OCI-LY7 (cell line): ENCODE measurements at regions not wholly inside any gene's neighbourhood (a gene's known extent, or its start where the extent isn't known, plus 50 kb on each side); places are given as distances from the start of the nearest gene placed in this dataset.

Experiments
- BruUV-seq: library from RNA; stranded (reverse); fragments of 400-500 nt; replicated peaks from 2 replicates; lab custom pipeline; 2021; lab: Mats Ljungman, UMichigan
- CTCF ChIA-PET: fragments of 300-600 bp; sonication (Branson Sonifier 250); formaldehyde crosslinking; loops from one replicate; lab custom pipeline; 2022; ENCODE audit warnings: antibody characterized with exemption; ENCODE audit not compliant: unreplicated experiment; lab: Charles Lee
- POLR2A ChIA-PET: fragments of 300-600 bp; sonication (Branson Sonifier 250); formaldehyde crosslinking; loops from one replicate; lab custom pipeline; 2022; ENCODE audit warnings: antibody characterized with exemption; lab: Charles Lee
- DNase-seq: peaks from one replicate; pipeline ENCODE4 v3.0.0-alpha.2; 2015; ENCODE audit warnings: low spot score
- H2AFZ ChIP-seq: fragments of 200-600 bp; sonication (generic), shearing (Covaris generic); 2 replicates; pipeline ENCODE4 v1.6.1; 2014; ENCODE audit warnings: mild to moderate bottlenecking, antibody characterized with exemption, low read length, moderate library complexity
- H3K27ac ChIP-seq: fragments of 200-600 bp; sonication (generic); 2 replicates; pipeline ENCODE4 v1.5.1; 2014; ENCODE audit warnings: mixed run types, low read depth, mild to moderate bottlenecking, moderate library complexity, low read length, inconsistent platforms; ENCODE audit not compliant: poor library complexity, severe bottlenecking
- H3K36me3 ChIP-seq: fragments of 200-600 bp; sonication (generic); 2 replicates; pipeline ENCODE4 v1.6.1; 2014; ENCODE audit warnings: mild to moderate bottlenecking, antibody characterized with exemption, low read length, moderate library complexity, mixed read lengths; ENCODE audit not compliant: insufficient read depth
- H3K4me1 ChIP-seq: fragments of 200-600 bp; sonication (generic); 2 replicates; pipeline ENCODE4 v1.5.1; 2014; ENCODE audit warnings: mild to moderate bottlenecking, low read length; ENCODE audit not compliant: insufficient read depth, poor library complexity, severe bottlenecking
- H3K4me2 ChIP-seq: fragments of 200-600 bp; sonication (generic); 2 replicates; pipeline ENCODE4 v1.6.1; 2014; ENCODE audit warnings: mild to moderate bottlenecking, low read length
- H3K4me3 ChIP-seq: fragments of 200-600 bp; sonication (generic); 2 replicates; pipeline ENCODE4 v1.5.1; 2014; ENCODE audit warnings: mild to moderate bottlenecking, low read depth, low read length; ENCODE audit not compliant: poor library complexity, severe bottlenecking
- H3K79me2 ChIP-seq: fragments of 200-600 bp; sonication (generic); 2 replicates; pipeline ENCODE4 v1.6.1; 2016; ENCODE audit warnings: low read depth, mild to moderate bottlenecking, low read length, moderate library complexity, mixed read lengths; ENCODE audit not compliant: insufficient read depth
- H3K9me2 ChIP-seq: fragments of 200-600 bp; sonication (generic); 2 replicates; pipeline ENCODE4 v1.6.1; 2016; ENCODE audit warnings: mild to moderate bottlenecking, low read length, mixed read lengths; ENCODE audit not compliant: insufficient read depth
- H3K9me3 ChIP-seq: fragments of 200-600 bp; sonication (generic); 2 replicates; pipeline ENCODE4 v1.6.1; 2014; ENCODE audit warnings: mild to moderate bottlenecking, mixed run types, low read length, mixed read lengths
- H4K20me1 ChIP-seq: fragments of 200-600 bp; sonication (generic); 2 replicates; pipeline ENCODE4 v1.6.1; 2014; ENCODE audit warnings: mild to moderate bottlenecking, antibody characterized with exemption, low read length, moderate library complexity, mixed read lengths; ENCODE audit not compliant: insufficient read depth
- CTCF ChIP-seq: fragments of 200-600 bp; sonication (generic); conservative IDR thresholded peaks from 2 replicates; pipeline ENCODE4 v1.5.1; 2014; ENCODE audit warnings: mild to moderate bottlenecking, antibody characterized with exemption, low read length, moderate library complexity, mixed read lengths
- EZH2phosphoT487 ChIP-seq: fragments of 200-600 bp; sonication (generic); IDR thresholded peaks from 2 replicates; pipeline ENCODE4 v1.6.1; 2018; ENCODE audit warnings: low read depth, borderline replicate concordance, mild to moderate bottlenecking, mixed run types, antibody characterized with exemption, low read length, moderate library complexity, mixed read lengths
- intact Hi-C: fragments of 100-400 bp; cut with micrococcal nuclease; formaldehyde crosslinking; loops from one replicate; pipeline ENCODE4 v1.10.0; 2022; ENCODE audit not compliant: unreplicated experiment

DNA sequence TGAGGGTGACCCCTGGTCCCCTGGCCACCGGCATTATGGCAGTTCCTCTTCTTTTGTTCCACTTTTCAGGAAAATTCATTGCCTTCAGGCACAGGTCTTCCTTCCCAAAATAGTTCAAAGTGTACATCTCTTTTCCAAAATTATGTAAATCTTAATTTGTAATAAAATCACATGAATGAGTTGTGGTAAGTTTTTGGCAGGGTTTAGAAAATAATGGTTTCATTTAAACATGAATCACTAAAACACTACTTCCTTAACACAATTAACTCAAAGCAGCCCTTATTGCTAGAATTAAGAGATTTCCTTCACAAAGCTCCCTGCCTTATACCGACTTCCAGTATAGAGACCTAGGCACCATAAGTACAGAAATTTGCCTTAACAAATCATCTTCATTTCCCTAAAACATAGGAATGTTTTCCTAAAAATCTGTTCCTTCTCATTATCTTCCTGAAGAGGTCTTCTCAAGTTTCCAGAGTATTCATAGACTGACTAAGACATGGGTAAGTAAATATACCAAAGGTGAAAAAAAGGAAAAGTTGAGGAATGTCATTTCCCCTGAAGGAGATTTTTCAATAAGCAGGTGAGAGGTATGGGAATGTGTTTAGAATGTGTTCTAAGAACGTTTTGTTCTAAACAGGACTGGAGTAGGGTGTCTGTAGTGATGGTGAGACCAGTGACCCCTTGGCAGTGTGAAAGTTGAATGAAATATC lies 148.2 kb upstream of the CITED2 start:
- Histone ChIP-seq H3K79me2 (no peaks in the 10 kb centered on the region), H3K4me1 (no peaks in the 10 kb centered on the region), H3K4me2 (no peak overlapping the region), H3K4me3 (no peak overlapping the region), H4K20me1 (no peaks in the 10 kb centered on the region), H3K9me3 (no peaks in the 10 kb centered on the region), H3K9me2 (no peaks in the 10 kb centered on the region), H3K27ac (no peak overlapping the region), H3K36me3 (no peaks in the 10 kb centered on the region), H2AFZ (no peak overlapping the region)
- ChIA-PET POLR2A (interaction anchor here (0.6 kb wide), 1 partner anchor 276 kb away, joined by 5 read pairs; no protein-coding TSS in a partner anchor), CTCF (no interaction called here)
- intact Hi-C loops = no loop called here
- no peak for DNase-seq
- TF ChIP-seq EZH2phosphoT487 (no peak), CTCF (no peak)
- no TSS peak for BruUV-seq

DNA sequence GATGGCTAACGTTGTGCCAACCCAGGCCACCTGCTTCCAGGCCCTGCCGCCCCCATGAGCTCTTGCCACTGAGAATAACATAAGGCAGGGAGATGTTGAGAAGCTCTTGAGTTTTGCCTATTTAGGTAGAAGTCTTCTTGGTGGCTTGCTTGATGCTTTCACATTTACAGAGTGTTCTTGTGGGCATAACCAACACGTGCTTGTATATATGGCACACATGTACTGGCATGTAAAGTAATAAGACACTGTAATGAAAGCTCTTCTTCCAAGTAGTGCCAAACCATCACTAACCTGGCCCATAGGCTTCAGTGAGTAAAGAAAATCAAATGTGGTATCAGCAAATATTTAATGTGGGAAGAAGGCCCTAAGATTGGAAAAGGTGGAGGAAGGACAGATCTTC lies 146.9 kb upstream of the CITED2 start:
- H3K9me2 ChIP-seq = no peaks in the 10 kb centered on the region
- H3K9me3 ChIP-seq = no peaks in the 10 kb centered on the region
- no peak overlapping the region for H3K27ac ChIP-seq
- ChIA-PET POLR2A (interaction anchor here (0.6 kb wide), 1 partner anchor 428 kb away, joined by 3 read pairs; no protein-coding TSS in a partner anchor), CTCF (no interaction called here)
- intact Hi-C loops = no loop called here
- BruUV-seq = no TSS peak
- H3K4me2 ChIP-seq = no peak overlapping the region
- no peaks in the 10 kb centered on the region for H3K79me2 ChIP-seq
- no peak for DNase-seq
- H4K20me1 ChIP-seq = no peaks in the 10 kb centered on the region
- H3K4me3 ChIP-seq = no peak overlapping the region
- TF ChIP-seq EZH2phosphoT487 (no peak), CTCF (no peak)
- H2AFZ ChIP-seq = no peak overlapping the region
- no peaks in the 10 kb centered on the region for H3K36me3 ChIP-seq
- H3K4me1 ChIP-seq = no peaks in the 10 kb centered on the region

DNA sequence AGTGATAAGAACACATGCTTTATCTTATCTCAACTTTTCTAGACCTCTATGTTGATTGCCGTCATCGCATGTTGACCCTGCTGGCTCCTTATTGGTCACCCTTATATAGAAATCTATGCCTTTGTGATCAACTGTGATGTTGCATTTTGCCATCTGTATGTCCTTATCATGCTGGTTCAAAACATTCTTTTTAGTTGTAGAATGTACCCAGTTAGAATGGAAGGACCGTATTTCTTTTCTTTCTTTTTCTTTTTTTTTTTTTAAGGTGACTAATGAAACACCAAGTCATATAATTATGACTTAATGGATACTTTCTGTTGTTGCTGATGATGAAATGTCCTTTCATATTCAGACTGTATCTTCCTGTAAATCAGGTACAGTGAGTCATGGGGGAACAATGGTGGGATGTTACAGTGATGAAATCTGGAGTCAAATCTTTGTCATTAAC lies 145.9 kb upstream of the CITED2 start:
- no peak for TF ChIP-seq EZH2phosphoT487
- TF ChIP-seq CTCF = no peak
- no peaks in the 10 kb centered on the region for H3K79me2 ChIP-seq
- no peaks in the 10 kb centered on the region for H3K9me3 ChIP-seq
- ChIA-PET CTCF (no interaction called here), POLR2A (no interaction called here)
- H3K27ac ChIP-seq = no peak overlapping the region
- H3K4me3 ChIP-seq = no peak overlapping the region
- intact Hi-C loops = no loop called here
- no peaks in the 10 kb centered on the region for H3K36me3 ChIP-seq
- H3K4me2 ChIP-seq = no peak overlapping the region
- H3K4me1 ChIP-seq = no peaks in the 10 kb centered on the region
- no peaks in the 10 kb centered on the region for H3K9me2 ChIP-seq
- H2AFZ ChIP-seq = no peak overlapping the region
- H4K20me1 ChIP-seq = no peaks in the 10 kb centered on the region
- DNase-seq = no peak
- BruUV-seq = no TSS peak
